ENCODE measurements at regions not wholly inside any gene's neighbourhood (a gene's known extent, or its start where the extent isn't known, plus 50 kb on each side); places are given as distances from the start of the nearest gene placed in this dataset.

- TF ChIP-seq MAX (IDR thresholded peaks at IDR 0.05), result no peak
- no peak for TF ChIP-seq TCF12 (IDR thresholded peaks at IDR 0.05; ENCODE audit: low read depth)
- TF ChIP-seq USF1 (IDR thresholded peaks at IDR 0.05), result no peak
- TF ChIP-seq ZBTB7A (IDR thresholded peaks at IDR 0.05; ENCODE audit: low read depth), result no peak
These were observed 68.5 kb upstream of the STK17B start for GRCh38 chr2:196239622-196240587.
